Activated T-helper 17 cell treated with anti-CD3 and anti-CD28 coated beads, Interleukin-2, amount 50 U/mL, for 72 hours (primary cell): ENCODE measurements at regions not wholly inside any gene's neighbourhood (a gene's known extent, or its start where the extent isn't known, plus 50 kb on each side); places are given as distances from the start of the nearest gene placed in this dataset.

ENCODE experiments used
- ATAC-seq: fragments of 150-1000 bp; cut with Tn5 transposase; replicated peaks from 2 replicates; pipeline ENCODE4 v1.10.0; 2021; ENCODE audit warnings: mild to moderate bottlenecking, moderate library complexity
- H3K27ac Mint-ChIP-seq: one replicate; pipeline ENCODE4 v1.8.0; 2022; ENCODE audit warnings: mixed read lengths
- H3K27me3 Mint-ChIP-seq: one replicate; pipeline ENCODE4 v1.8.0; 2022; ENCODE audit warnings: mixed read lengths
- H3K36me3 Mint-ChIP-seq: one replicate; pipeline ENCODE4 v1.8.0; 2022; ENCODE audit warnings: low read depth, mild to moderate bottlenecking, mixed read lengths
- H3K4me1 Mint-ChIP-seq: one replicate; pipeline ENCODE4 v1.8.0; 2022; ENCODE audit warnings: mixed read lengths
- H3K4me3 Mint-ChIP-seq: one replicate; pipeline ENCODE4 v1.8.0; 2022; ENCODE audit warnings: mild to moderate bottlenecking, mixed read lengths
- H3K9me3 Mint-ChIP-seq: one replicate; pipeline ENCODE4 v1.8.0; 2022; ENCODE audit warnings: mixed read lengths

DNA sequence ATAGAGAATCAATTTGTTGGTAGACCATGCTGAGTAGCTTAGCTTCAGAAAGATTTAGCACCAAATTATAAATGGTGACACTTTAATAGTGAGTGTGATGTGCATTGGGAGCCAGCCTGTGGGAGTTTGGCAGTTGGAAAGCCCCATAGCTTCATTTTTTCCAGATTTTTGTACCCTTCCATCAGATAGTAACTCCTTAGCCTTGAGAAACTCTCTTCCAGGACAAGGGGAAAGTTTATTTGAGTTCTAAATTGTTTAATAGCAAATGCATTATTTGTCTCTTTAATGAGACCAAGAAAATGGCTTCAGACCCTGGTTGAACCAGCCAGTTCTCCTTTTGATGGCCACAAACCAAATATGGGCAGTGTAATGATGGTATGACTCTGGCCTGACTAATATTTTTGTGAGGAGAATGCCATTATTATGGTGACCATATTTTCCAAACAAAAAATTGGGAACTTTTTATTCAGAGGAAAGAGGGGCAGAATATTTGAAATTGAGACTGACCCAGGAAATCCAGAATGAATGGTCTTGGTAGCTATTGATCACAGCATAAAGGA, 49.8 kb downstream of the PLCE1 start:
- ATAC-seq, result no peak
- Mint-ChIP-seq H3K36me3 (no peaks in the 10 kb centered on the region), H3K4me1 (no peaks in the 10 kb centered on the region), H3K27ac (no peak overlapping the region), H3K27me3 (peaks cover 15% of the 10 kb centered on the region), H3K4me3 (no peak overlapping the region), H3K9me3 (no peaks in the 10 kb centered on the region)

GRCh38 chr10:94046098-94046497, 52.4 kb downstream of the PLCE1 start:
- Mint-ChIP-seq H3K4me3 (no peak overlapping the region), H3K36me3 (no peaks in the 10 kb centered on the region), H3K4me1 (no peaks in the 10 kb centered on the region), H3K27ac (no peak overlapping the region), H3K27me3 (peaks cover 10% of the 10 kb centered on the region), H3K9me3 (no peaks in the 10 kb centered on the region)
- ATAC-seq, result no peak

- peaks cover 7% of the 10 kb centered on the region for H3K27me3 Mint-ChIP-seq
- H3K4me1 Mint-ChIP-seq, result no peaks in the 10 kb centered on the region
- no peak overlapping the region for H3K4me3 Mint-ChIP-seq
- no peak for ATAC-seq
- no peaks in the 10 kb centered on the region for H3K9me3 Mint-ChIP-seq
- H3K36me3 Mint-ChIP-seq, result no peaks in the 10 kb centered on the region
- no peak overlapping the region for H3K27ac Mint-ChIP-seq
These were observed 53.6 kb downstream of the PLCE1 start for GRCh38 chr10:94047293-94047692.

GRCh38 chr10:94049911-94050310, 56.2 kb downstream of the PLCE1 start:
- Mint-ChIP-seq H3K9me3 (no peaks in the 10 kb centered on the region), H3K4me3 (no peak overlapping the region), H3K27me3 (peaks cover 4% of the 10 kb centered on the region), H3K36me3 (no peaks in the 10 kb centered on the region), H3K4me1 (no peaks in the 10 kb centered on the region), H3K27ac (no peak overlapping the region)
- ATAC-seq, result no peak

DNA sequence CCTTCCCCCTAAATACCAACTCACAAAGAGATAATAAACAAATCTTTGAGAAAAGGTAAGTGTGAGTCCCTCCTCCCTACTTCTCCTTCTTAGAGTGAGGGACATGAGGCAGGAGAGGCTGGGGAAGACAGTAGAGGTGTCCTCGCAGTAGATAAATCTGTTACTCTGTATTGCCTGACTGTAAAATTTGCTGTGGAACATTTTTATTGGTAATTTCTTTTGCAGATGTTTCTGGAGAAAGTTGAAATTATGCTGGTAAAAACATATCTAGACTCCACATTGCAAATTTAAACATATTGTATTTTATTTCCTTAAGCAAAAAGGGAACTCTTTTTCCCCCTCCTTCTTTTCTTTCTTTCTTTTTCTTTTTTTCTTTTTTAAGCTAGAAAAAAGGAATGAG, 58.5 kb downstream of the PLCE1 start:
- no peak for ATAC-seq
- H3K27ac Mint-ChIP-seq, result no peak overlapping the region
- H3K4me1 Mint-ChIP-seq, result no peaks in the 10 kb centered on the region
- no peak overlapping the region for H3K4me3 Mint-ChIP-seq
- no peaks in the 10 kb centered on the region for H3K36me3 Mint-ChIP-seq
- no peaks in the 10 kb centered on the region for H3K9me3 Mint-ChIP-seq
- H3K27me3 Mint-ChIP-seq, result peaks cover 4% of the 10 kb centered on the region

DNA sequence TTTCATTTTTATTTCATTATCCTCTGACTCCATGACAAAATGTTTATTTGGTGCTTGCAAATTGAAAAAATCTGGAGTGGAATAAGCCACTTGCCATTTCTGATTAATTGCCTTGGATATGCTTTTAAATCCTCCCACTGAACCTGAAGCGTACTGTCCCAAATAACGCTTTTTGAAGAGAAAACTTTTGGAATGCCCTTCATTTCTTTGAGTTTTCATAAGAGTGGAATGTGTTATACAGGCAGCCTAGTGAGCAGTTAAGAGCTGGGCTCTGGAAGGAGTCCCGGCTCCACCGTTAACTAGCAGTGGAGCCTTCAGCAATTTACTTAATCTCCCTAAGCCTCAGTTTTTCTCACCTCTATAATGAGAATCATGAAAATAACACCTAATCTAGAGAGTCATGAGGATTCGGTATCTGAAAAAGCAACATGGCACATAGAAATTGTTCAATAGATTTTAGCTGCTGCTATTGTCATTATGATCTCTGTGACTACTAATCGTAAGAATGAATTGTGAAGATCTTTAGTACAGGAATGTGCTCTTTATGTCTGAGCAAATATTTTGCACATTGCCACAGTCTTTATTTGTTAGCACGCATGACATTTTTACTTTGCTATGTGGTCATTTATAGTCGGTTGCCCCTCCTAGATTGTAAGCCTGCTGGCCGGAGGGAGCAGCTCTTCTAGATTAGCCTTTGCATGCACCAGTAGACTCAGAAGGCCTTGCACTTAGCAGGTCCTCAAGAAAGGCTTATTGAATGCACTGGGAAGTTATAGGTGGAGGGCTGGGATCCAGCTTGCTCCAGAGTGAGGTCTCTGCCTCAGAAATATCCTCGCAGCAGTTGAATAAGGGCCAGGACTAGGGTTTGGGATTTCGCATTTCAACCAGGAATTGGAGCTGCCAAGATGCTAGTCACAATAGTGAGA, 59.4 kb downstream of the PLCE1 start:
- H3K27ac Mint-ChIP-seq, result no peak overlapping the region
- H3K27me3 Mint-ChIP-seq, result no peaks in the 10 kb centered on the region
- no peaks in the 10 kb centered on the region for H3K4me1 Mint-ChIP-seq
- H3K9me3 Mint-ChIP-seq, result no peaks in the 10 kb centered on the region
- H3K36me3 Mint-ChIP-seq, result no peaks in the 10 kb centered on the region
- no peak overlapping the region for H3K4me3 Mint-ChIP-seq
- no peak for ATAC-seq

GRCh38 chr10:94059178-94059883, 65.6 kb downstream of the PLCE1 start:
- peaks cover 5% of the 10 kb centered on the region for H3K9me3 Mint-ChIP-seq
- no peak for ATAC-seq
- H3K4me1 Mint-ChIP-seq, result no peaks in the 10 kb centered on the region
- no peak overlapping the region for H3K27ac Mint-ChIP-seq
- H3K27me3 Mint-ChIP-seq, result peaks cover 11% of the 10 kb centered on the region
- no peaks in the 10 kb centered on the region for H3K36me3 Mint-ChIP-seq
- H3K4me3 Mint-ChIP-seq, result no peak overlapping the region

DNA sequence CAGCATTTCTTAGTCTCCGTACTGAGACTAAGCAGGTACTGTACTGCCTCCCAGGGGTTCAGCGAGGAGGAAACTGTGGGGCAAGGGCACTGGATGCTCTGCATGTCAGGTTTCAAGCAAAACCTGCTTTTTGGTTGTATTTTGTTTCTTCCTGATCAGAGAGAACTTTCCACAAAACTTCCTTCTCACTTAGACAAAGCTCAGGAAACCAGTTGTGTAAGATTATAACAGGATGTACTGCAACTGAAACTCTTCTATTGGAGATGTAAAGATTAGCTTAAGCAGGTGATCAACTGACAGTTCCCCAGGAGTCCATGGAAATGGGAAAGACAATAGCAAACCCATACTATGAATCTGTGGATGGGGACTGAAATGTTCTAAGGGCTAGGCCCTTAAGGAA, 67.3 kb downstream of the PLCE1 start:
- peaks cover 14% of the 10 kb centered on the region for H3K27me3 Mint-ChIP-seq
- no peak overlapping the region for H3K4me3 Mint-ChIP-seq
- no peak overlapping the region for H3K27ac Mint-ChIP-seq
- H3K36me3 Mint-ChIP-seq, result no peaks in the 10 kb centered on the region
- no peak for ATAC-seq
- no peaks in the 10 kb centered on the region for H3K4me1 Mint-ChIP-seq
- H3K9me3 Mint-ChIP-seq, result peaks cover 9% of the 10 kb centered on the region

DNA sequence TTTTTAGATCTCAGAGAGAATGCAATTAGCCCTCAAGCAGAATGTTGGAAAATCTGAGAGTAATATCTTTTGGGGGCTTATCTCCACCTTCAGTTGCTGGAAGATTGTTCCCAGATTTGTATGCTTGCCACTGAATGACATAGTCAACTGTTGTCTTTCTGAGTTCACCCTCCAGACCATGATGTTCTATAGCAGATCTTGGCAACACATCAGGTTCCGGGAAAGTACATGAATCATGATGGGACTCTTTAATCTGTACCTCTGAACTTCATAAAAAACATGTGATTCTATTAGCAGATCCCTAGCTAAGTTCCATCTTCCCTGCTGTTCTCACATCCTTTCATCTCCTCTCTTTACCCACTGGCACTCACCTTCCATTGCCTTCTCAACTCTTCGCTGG, 68.9 kb downstream of the PLCE1 start:
- no peak for ATAC-seq
- Mint-ChIP-seq H3K4me1 (no peaks in the 10 kb centered on the region), H3K27me3 (peaks cover 14% of the 10 kb centered on the region), H3K4me3 (no peak overlapping the region), H3K9me3 (peaks cover 9% of the 10 kb centered on the region), H3K27ac (no peak overlapping the region), H3K36me3 (no peaks in the 10 kb centered on the region)

GRCh38 chr10:94065362-94065761, 71.6 kb downstream of the PLCE1 start:
- Mint-ChIP-seq H3K27ac (no peak overlapping the region), H3K4me3 (no peak overlapping the region), H3K4me1 (no peaks in the 10 kb centered on the region), H3K9me3 (peaks cover 9% of the 10 kb centered on the region), H3K36me3 (no peaks in the 10 kb centered on the region), H3K27me3 (peaks cover 9% of the 10 kb centered on the region)
- ATAC-seq, result no peak

DNA sequence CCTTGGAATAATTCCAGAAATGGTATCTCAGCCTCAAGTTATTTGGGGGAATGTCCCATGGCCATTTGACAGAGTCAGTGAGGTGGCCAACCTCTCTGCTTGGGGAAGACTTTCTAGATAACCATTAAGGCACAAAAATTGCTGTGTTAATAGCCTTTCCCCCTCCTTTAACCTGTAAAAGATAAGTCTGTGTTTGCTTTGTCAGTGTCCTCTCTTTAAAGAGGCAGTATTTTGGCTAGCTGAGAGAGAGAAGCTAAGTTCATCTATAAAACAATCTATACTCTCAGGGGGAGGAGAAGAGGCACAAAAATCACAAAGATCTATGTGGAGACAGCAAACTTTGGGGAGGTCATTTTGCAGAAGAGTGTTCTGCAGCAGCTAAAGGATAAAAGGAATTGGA, 72.1 kb downstream of the PLCE1 start:
- H3K27me3 Mint-ChIP-seq, result peaks cover 14% of the 10 kb centered on the region
- no peaks in the 10 kb centered on the region for H3K4me1 Mint-ChIP-seq
- no peaks in the 10 kb centered on the region for H3K36me3 Mint-ChIP-seq
- no peak overlapping the region for H3K27ac Mint-ChIP-seq
- H3K4me3 Mint-ChIP-seq, result no peak overlapping the region
- peaks cover 9% of the 10 kb centered on the region for H3K9me3 Mint-ChIP-seq
- ATAC-seq, result no peak

- Mint-ChIP-seq H3K4me1 (no peaks in the 10 kb centered on the region), H3K36me3 (no peaks in the 10 kb centered on the region), H3K27me3 (peaks cover 14% of the 10 kb centered on the region), H3K4me3 (no peak overlapping the region), H3K27ac (no peak overlapping the region), H3K9me3 (peaks cover 9% of the 10 kb centered on the region)
- ATAC-seq, result no peak
These were observed 72.7 kb downstream of the PLCE1 start for GRCh38 chr10:94066411-94066810.

- Mint-ChIP-seq H3K27ac (no peak overlapping the region), H3K9me3 (peaks cover 5% of the 10 kb centered on the region), H3K4me1 (no peaks in the 10 kb centered on the region), H3K36me3 (no peaks in the 10 kb centered on the region), H3K4me3 (no peak overlapping the region), H3K27me3 (peaks cover 22% of the 10 kb centered on the region)
- ATAC-seq, result no peak
These were observed 76.2 kb downstream of the PLCE1 start for GRCh38 chr10:94069884-94070283.

- Mint-ChIP-seq H3K27ac (no peak overlapping the region), H3K4me3 (no peak overlapping the region), H3K27me3 (peaks cover 23% of the 10 kb centered on the region), H3K9me3 (peaks cover 3% of the 10 kb centered on the region), H3K4me1 (no peaks in the 10 kb centered on the region), H3K36me3 (no peaks in the 10 kb centered on the region)
- ATAC-seq, result no peak
These were observed 80.7 kb downstream of the PLCE1 start for GRCh38 chr10:94074462-94074861.

- H3K9me3 Mint-ChIP-seq, result peaks cover 3% of the 10 kb centered on the region
- no peaks in the 10 kb centered on the region for H3K36me3 Mint-ChIP-seq
- no peak overlapping the region for H3K27ac Mint-ChIP-seq
- H3K4me3 Mint-ChIP-seq, result no peak overlapping the region
- no peaks in the 10 kb centered on the region for H3K4me1 Mint-ChIP-seq
- no peak for ATAC-seq
- H3K27me3 Mint-ChIP-seq, result peaks cover 25% of the 10 kb centered on the region
These were observed 81.8 kb downstream of the PLCE1 start for GRCh38 chr10:94075506-94075905.
